ENCODE measurements at regions not wholly inside any gene's neighbourhood (a gene's known extent, or its start where the extent isn't known, plus 50 kb on each side); places are given as distances from the start of the nearest gene placed in this dataset.
A peak's percentile ranks its signal among the peaks of the same experiment; 100 is the strongest.

DNA sequence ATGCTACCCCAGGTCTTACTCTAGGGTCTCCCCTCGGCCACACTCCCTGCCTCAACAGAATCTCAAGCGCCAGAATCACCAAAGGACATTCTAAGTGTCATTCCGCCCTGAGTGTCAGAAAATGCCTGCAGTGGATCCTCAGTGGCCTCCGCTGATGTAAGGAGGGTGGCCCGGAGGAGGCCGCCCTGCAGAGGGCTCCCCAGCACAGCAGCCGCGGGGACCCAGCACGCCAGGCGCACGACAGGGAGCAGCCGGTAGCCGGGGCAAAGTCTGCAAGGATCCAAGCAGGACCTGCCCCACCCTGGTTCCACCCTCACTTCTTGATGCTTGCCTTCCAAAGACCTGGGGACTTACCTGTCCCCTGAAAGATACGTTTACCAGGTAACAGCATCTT lies 54.2 kb upstream of the ID2 start:
- no peaks in the 10 kb centered on the region for H3K9me3 ChIP-seq (ENCODE audit: control insufficient read depth in 2 of 2, low read length in 2 of 2)
- H3K27ac ChIP-seq (ENCODE audit: low read depth in 2 of 2, low read length in 2 of 2), result peak overlapping the region; percentile 93 to 94
- peaks cover 37 to 49% of the 10 kb centered on the region in 2 donors for H3K4me1 ChIP-seq (ENCODE audit: control insufficient read depth in 2 of 2, insufficient read depth in 2 of 2, low read length in 2 of 2)
- peak overlapping the region; percentile 57 to 58 for H3K4me3 ChIP-seq (ENCODE audit: low read length in 2 of 2)
- H3K36me3 ChIP-seq (ENCODE audit: control insufficient read depth in 2 of 2, insufficient read depth in 2 of 2, low read length in 2 of 2), result no peaks in the 10 kb centered on the region
- H3K9ac ChIP-seq (ENCODE audit: low read depth in 1 of 2, low read length in 2 of 2), result peak overlapping the region; percentile 56 to 79
- H3K27me3 ChIP-seq (ENCODE audit: control insufficient read depth in 2 of 2, insufficient read depth in 2 of 2, low read length in 2 of 2), result no peaks in the 10 kb centered on the region

DNA sequence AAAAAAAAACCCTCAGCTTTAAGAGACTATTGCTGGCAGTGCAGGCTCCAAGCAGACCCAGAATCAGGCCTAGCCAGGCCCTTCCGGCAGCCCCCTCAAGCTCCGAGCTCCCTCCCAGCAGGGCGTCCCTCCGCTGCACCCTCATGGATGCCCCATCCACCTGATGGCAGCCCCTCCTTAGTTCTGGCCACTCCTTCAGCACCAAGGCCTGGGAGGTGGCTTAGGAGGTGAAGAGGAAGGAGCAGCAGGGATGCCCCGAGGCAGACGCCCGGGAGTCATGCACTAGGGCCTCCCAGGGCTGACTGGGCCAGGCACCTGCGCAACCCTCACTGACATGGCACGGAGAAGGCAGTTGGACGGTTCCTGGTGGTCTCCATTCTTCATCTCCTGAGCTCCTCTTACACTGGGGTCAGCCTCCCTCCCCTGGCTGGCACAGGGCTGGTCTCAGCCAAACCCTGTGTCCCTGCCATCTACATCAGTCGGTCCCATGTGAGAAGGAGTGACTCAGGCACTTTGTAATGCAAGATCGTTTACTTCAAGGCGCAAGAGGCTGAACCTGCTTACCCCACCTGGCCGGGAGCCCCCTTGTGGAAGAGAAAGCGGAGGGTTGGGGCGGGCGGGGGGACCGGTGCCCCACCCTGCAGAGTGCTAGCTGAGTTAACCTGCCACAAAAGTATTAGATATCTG lies 53.5 kb upstream of the ID2 start:
- H3K9me3 ChIP-seq (ENCODE audit: control insufficient read depth in 2 of 2, low read length in 2 of 2), result no peaks in the 10 kb centered on the region
- H3K4me1 ChIP-seq (ENCODE audit: control insufficient read depth in 2 of 2, insufficient read depth in 2 of 2, low read length in 2 of 2), result peaks cover 37 to 49% of the 10 kb centered on the region in 2 donors
- no peaks in the 10 kb centered on the region for H3K27me3 ChIP-seq (ENCODE audit: control insufficient read depth in 2 of 2, insufficient read depth in 2 of 2, low read length in 2 of 2)
- peak overlapping the region; percentile 93 to 94 for H3K27ac ChIP-seq (ENCODE audit: low read depth in 2 of 2, low read length in 2 of 2)
- H3K9ac ChIP-seq (ENCODE audit: low read depth in 1 of 2, low read length in 2 of 2), result peak overlapping the region; percentile 3 to 14
- H3K4me3 ChIP-seq (ENCODE audit: low read length in 2 of 2), result peak overlapping the region in 1 of 2 donors; percentile 20
- H3K36me3 ChIP-seq (ENCODE audit: control insufficient read depth in 2 of 2, insufficient read depth in 2 of 2, low read length in 2 of 2), result no peaks in the 10 kb centered on the region

DNA sequence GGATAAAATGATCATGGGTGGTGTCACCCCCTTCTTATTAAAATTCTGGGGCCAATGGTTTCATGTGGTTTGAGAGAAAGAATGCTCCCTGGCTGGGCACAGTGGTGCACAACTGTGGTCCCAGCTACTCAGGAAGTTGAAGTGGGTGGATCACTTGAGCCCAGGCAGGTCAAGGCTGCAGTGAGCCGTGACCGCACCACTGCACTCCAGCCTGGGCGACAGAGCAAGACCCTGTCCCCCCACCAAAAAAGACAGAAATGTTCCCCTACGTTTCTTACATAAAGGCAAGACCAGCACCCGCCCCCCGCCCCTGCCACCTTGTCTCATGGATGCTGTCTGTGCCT lies 53.0 kb upstream of the ID2 start:
- H3K9ac ChIP-seq (ENCODE audit: low read depth in 1 of 2, low read length in 2 of 2), result no peak overlapping the region
- no peaks in the 10 kb centered on the region for H3K36me3 ChIP-seq (ENCODE audit: control insufficient read depth in 2 of 2, insufficient read depth in 2 of 2, low read length in 2 of 2)
- H3K4me3 ChIP-seq (ENCODE audit: low read length in 2 of 2), result no peak overlapping the region
- no peaks in the 10 kb centered on the region for H3K9me3 ChIP-seq (ENCODE audit: control insufficient read depth in 2 of 2, low read length in 2 of 2)
- H3K27ac ChIP-seq (ENCODE audit: low read depth in 2 of 2, low read length in 2 of 2), result peak overlapping the region; percentile 93 to 94
- no peaks in the 10 kb centered on the region for H3K27me3 ChIP-seq (ENCODE audit: control insufficient read depth in 2 of 2, insufficient read depth in 2 of 2, low read length in 2 of 2)
- peaks cover 37 to 49% of the 10 kb centered on the region in 2 donors for H3K4me1 ChIP-seq (ENCODE audit: control insufficient read depth in 2 of 2, insufficient read depth in 2 of 2, low read length in 2 of 2)

GRCh38 chr2:8629402-8629801 lies 52.5 kb upstream of the ID2 start:
- Histone ChIP-seq H3K9me3 (ENCODE audit: control insufficient read depth in 2 of 2, low read length in 2 of 2) (no peaks in the 10 kb centered on the region), H3K4me3 (ENCODE audit: low read length in 2 of 2) (no peak overlapping the region), H3K9ac (ENCODE audit: low read depth in 1 of 2, low read length in 2 of 2) (no peak overlapping the region), H3K27ac (ENCODE audit: low read depth in 2 of 2, low read length in 2 of 2) (no peak overlapping the region), H3K36me3 (ENCODE audit: control insufficient read depth in 2 of 2, insufficient read depth in 2 of 2, low read length in 2 of 2) (no peaks in the 10 kb centered on the region), H3K27me3 (ENCODE audit: control insufficient read depth in 2 of 2, insufficient read depth in 2 of 2, low read length in 2 of 2) (no peaks in the 10 kb centered on the region), H3K4me1 (ENCODE audit: control insufficient read depth in 2 of 2, insufficient read depth in 2 of 2, low read length in 2 of 2) (peaks cover 37 to 45% of the 10 kb centered on the region in 2 donors)

DNA sequence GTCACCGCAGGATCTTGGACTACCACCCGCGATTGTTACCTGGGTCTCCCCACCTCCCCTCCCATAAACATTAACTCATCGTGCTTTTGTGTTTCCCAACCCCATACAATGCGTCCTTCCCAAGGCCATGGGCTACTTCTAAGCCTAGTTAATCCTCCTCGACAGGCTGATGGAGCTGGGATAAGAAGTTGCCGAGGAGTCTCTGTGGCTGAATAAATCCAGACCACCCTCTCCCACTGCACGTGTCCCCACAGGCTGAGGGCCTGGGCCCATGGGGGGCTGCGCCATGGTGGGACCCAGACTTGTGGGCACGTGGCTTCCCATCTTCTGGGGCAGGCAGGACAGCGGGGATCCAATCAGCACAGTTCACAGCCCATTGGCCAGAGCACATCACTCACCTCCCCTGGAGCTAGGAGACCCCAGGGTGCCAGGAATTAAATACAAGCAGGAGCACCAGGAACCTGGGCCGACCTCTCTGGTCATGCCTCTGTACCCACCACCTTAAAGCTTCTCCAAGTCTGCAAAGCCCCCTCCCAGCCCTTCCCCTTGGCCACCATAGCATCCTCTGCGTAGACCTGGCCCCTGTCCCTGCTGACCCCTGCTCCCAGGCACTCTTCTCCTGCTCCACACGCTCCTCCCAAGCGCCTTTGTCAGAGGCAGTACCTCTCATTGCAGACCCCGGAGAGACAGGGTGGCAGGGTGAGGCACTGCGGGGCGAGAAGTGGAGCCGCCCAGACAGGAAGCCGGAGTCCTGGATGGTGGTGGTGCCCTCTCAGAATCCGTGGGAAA lies 51.0 kb upstream of the ID2 start:
- no peaks in the 10 kb centered on the region for H3K36me3 ChIP-seq (ENCODE audit: control insufficient read depth in 2 of 2, insufficient read depth in 2 of 2, low read length in 2 of 2)
- H3K4me1 ChIP-seq (ENCODE audit: control insufficient read depth in 2 of 2, insufficient read depth in 2 of 2, low read length in 2 of 2), result peaks cover 31% of the 10 kb centered on the region in 2 donors
- H3K4me3 ChIP-seq (ENCODE audit: low read length in 2 of 2), result no peak overlapping the region
- H3K27me3 ChIP-seq (ENCODE audit: control insufficient read depth in 2 of 2, insufficient read depth in 2 of 2, low read length in 2 of 2), result no peaks in the 10 kb centered on the region
- no peak overlapping the region for H3K9ac ChIP-seq (ENCODE audit: low read depth in 1 of 2, low read length in 2 of 2)
- H3K9me3 ChIP-seq (ENCODE audit: control insufficient read depth in 2 of 2, low read length in 2 of 2), result no peaks in the 10 kb centered on the region
- H3K27ac ChIP-seq (ENCODE audit: low read depth in 2 of 2, low read length in 2 of 2), result no peak overlapping the region

DNA sequence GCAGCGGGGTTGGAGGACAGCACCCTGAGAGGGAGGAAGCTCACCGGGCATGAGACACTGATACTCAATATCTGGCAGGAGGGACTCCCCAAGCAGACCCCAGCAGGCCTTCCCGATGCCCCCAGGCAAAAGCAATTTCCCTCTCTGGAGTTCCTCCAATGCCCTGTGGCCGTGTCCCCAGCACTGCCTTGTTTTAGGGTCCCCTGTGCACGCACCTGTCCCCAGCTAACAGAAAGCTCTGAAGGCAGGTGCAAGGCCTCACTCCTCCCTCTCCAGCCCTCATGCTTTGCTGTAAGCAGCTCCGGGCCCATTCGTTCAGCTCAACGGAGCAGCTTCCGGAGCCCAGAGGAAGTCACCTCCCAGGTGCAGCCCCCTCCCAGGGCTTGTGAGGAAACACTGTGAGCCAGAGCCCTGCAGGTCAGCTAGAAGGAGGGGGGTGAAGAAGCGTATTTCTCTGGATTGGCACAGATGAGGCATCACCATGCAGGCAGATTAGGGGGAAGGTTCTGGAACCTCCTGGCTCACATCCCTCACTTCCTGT lies 50.3 kb upstream of the ID2 start:
- no peaks in the 10 kb centered on the region for H3K36me3 ChIP-seq (ENCODE audit: control insufficient read depth in 2 of 2, insufficient read depth in 2 of 2, low read length in 2 of 2)
- no peaks in the 10 kb centered on the region for H3K27me3 ChIP-seq (ENCODE audit: control insufficient read depth in 2 of 2, insufficient read depth in 2 of 2, low read length in 2 of 2)
- no peak overlapping the region for H3K4me3 ChIP-seq (ENCODE audit: low read length in 2 of 2)
- no peak overlapping the region for H3K27ac ChIP-seq (ENCODE audit: low read depth in 2 of 2, low read length in 2 of 2)
- H3K9ac ChIP-seq (ENCODE audit: low read depth in 1 of 2, low read length in 2 of 2), result no peak overlapping the region
- H3K9me3 ChIP-seq (ENCODE audit: control insufficient read depth in 2 of 2, low read length in 2 of 2), result no peaks in the 10 kb centered on the region
- peaks cover 24% of the 10 kb centered on the region in 2 donors for H3K4me1 ChIP-seq (ENCODE audit: control insufficient read depth in 2 of 2, insufficient read depth in 2 of 2, low read length in 2 of 2)
